ENCODE measurements at regions not wholly inside any gene's neighbourhood (a gene's known extent, or its start where the extent isn't known, plus 50 kb on each side); places are given as distances from the start of the nearest gene placed in this dataset.

DNA sequence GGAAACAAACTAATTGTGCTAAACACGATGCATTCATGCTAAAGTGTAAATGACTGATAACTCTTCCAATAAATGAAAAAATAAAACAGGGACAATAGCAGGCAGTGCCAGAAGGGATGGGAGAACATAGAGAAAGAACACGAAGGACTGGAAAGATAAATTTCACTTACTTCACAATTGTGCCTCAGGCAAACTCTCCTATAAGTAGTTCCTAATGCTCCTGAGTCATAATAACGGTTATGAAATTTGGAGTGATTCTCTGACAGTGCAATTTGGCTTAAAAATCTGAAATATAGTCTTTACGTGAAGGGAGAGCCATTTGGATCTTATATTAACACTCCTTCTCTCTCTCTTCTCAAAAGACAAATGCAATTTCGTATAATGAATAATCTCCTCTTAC lies 2218.5 kb downstream of the MAT2B start:
- Histone ChIP-seq H3K4me1 (ENCODE audit: control insufficient read depth, insufficient read depth, low read length) (no peaks in the 10 kb centered on the region), H3K27ac (ENCODE audit: low read length) (no peak overlapping the region), H3K36me3 (ENCODE audit: control insufficient read depth, insufficient read depth, low read length) (no peaks in the 10 kb centered on the region), H3K4me3 (ENCODE audit: low read length) (no peak overlapping the region), H3K9me3 (ENCODE audit: control insufficient read depth, low read depth, low read length) (no peaks in the 10 kb centered on the region), H3K27me3 (ENCODE audit: control insufficient read depth, insufficient read depth, low read length) (no peaks in the 10 kb centered on the region)
- 100% methylated on average over 2 of the region's 5 CpGs for whole genome bisulfite sequencing (ENCODE audit: insufficient coverage, low lambda C conversion rate)
- DNase-seq = no peak

DNA sequence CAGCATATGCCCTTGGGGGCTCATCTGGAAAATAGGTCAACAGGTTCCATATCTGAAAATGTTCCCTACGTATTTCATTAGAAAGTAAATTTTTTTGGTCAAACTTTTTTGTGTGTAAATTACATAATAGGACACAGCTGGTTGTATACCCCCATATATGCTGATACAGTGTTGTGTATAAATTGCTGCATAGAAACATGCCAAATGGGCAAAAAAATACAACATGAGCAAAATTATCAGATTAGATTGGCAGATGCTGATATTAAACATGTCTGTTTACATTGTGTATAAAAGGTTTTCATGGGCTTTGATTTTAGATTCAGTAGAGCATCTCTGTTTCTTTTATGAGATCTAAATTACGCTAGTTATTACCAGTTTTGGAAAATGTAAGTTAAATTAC lies 2223.0 kb downstream of the MAT2B start:
- WGBS (ENCODE audit: insufficient coverage, low lambda C conversion rate) = 71% methylated on average over 1 of the region's 2 CpGs
- Histone ChIP-seq H3K36me3 (ENCODE audit: control insufficient read depth, insufficient read depth, low read length) (no peaks in the 10 kb centered on the region), H3K27ac (ENCODE audit: low read length) (no peak overlapping the region), H3K9me3 (ENCODE audit: control insufficient read depth, low read depth, low read length) (no peaks in the 10 kb centered on the region), H3K27me3 (ENCODE audit: control insufficient read depth, insufficient read depth, low read length) (no peaks in the 10 kb centered on the region), H3K4me1 (ENCODE audit: control insufficient read depth, insufficient read depth, low read length) (no peaks in the 10 kb centered on the region), H3K4me3 (ENCODE audit: low read length) (no peak overlapping the region)
- no peak for DNase-seq

DNA sequence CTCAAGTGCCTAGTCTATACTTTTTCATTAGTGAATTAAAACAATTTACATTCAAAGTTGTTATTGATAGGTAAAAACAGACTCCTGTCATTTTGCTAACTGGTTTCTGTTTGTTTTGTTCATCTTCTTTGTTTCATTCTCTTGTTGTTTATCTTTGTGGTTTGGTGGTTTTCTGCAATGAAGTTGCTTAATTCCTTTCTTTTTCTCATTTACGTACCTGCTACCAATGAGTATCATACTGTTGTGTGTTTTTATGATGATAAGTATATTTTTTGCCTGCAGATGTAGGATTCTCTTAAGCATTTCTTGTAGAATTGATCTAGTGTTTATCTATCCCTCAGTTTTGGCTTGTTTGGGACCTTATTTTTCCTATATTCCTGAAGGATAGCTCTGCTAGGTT lies 2230.0 kb downstream of the MAT2B start:
- Histone ChIP-seq H3K27me3 (ENCODE audit: control insufficient read depth, insufficient read depth, low read length) (no peaks in the 10 kb centered on the region), H3K36me3 (ENCODE audit: control insufficient read depth, insufficient read depth, low read length) (no peaks in the 10 kb centered on the region), H3K4me3 (ENCODE audit: low read length) (no peak overlapping the region), H3K9me3 (ENCODE audit: control insufficient read depth, low read depth, low read length) (no peaks in the 10 kb centered on the region), H3K27ac (ENCODE audit: low read length) (no peak overlapping the region), H3K4me1 (ENCODE audit: control insufficient read depth, insufficient read depth, low read length) (no peaks in the 10 kb centered on the region)
- DNase-seq = no peak
- no CpG with 5 or more reads among the region's 1 CpG for WGBS (ENCODE audit: insufficient coverage, low lambda C conversion rate)

DNA sequence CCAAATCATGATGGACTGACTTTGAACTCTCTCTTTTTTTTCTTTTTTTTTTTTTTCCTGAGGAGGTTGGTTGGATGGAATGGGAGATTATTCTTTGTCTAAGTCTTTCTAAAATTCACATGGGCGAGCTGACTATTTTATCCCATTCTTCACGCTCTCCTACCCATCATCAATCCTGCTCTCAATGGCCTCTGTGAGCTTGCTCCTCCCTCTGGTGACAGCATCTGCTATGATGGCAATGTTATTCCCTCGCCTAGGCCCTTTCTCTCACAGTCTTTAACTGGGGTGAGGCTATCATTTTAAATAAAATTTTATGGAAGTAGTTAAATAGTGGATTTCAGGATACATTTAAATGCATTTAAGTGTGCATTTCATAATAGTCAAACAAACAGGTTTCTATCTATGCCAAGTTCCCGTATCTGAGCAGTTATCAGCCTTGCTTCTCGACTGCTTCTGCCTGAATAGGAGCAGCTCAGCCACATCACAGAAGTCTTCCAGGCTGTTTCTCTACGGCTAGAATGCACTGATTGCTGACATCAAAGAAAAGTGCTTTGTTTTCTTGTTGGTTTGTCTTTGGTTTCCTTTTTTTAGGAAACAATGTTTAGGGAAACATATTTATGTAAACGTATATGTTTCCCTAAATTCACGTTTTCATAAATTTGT lies 2233.8 kb downstream of the MAT2B start:
- no peak overlapping the region for H3K27ac ChIP-seq (ENCODE audit: low read length)
- WGBS (ENCODE audit: insufficient coverage, low lambda C conversion rate) = 100% methylated on average over 1 of the region's 8 CpGs
- no peaks in the 10 kb centered on the region for H3K4me1 ChIP-seq (ENCODE audit: control insufficient read depth, insufficient read depth, low read length)
- no peaks in the 10 kb centered on the region for H3K9me3 ChIP-seq (ENCODE audit: control insufficient read depth, low read depth, low read length)
- no peaks in the 10 kb centered on the region for H3K27me3 ChIP-seq (ENCODE audit: control insufficient read depth, insufficient read depth, low read length)
- H3K4me3 ChIP-seq (ENCODE audit: low read length) = no peak overlapping the region
- no peak for DNase-seq
- H3K36me3 ChIP-seq (ENCODE audit: control insufficient read depth, insufficient read depth, low read length) = no peaks in the 10 kb centered on the region

DNA sequence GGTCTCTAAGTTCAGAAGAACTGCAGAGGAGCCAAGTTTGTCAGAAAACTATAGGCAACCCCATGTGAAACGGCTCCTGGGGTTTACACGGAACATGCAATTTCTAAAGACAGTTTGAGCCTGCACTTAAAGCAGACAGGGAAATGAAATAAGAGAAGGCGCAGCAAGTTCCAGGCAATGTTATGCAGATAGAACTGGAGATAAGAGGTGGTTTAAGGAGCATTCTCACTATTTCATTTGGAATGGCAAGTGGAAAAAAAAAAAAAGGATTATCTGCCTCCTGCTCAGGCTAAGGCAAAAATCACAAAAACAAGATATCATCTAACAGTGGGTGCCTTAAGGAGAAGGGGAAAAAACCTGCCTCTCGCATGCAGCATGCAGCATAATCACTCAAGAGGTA lies 2252.4 kb downstream of the MAT2B start:
- Histone ChIP-seq H3K27ac (ENCODE audit: low read length) (no peak overlapping the region), H3K27me3 (ENCODE audit: control insufficient read depth, insufficient read depth, low read length) (no peaks in the 10 kb centered on the region), H3K9me3 (ENCODE audit: control insufficient read depth, low read depth, low read length) (no peaks in the 10 kb centered on the region), H3K36me3 (ENCODE audit: control insufficient read depth, insufficient read depth, low read length) (no peaks in the 10 kb centered on the region), H3K4me3 (ENCODE audit: low read length) (no peak overlapping the region), H3K4me1 (ENCODE audit: control insufficient read depth, insufficient read depth, low read length) (no peaks in the 10 kb centered on the region)
- 69% methylated on average over 2 of the region's 4 CpGs for WGBS (ENCODE audit: insufficient coverage, low lambda C conversion rate)
- DNase-seq = no peak

DNA sequence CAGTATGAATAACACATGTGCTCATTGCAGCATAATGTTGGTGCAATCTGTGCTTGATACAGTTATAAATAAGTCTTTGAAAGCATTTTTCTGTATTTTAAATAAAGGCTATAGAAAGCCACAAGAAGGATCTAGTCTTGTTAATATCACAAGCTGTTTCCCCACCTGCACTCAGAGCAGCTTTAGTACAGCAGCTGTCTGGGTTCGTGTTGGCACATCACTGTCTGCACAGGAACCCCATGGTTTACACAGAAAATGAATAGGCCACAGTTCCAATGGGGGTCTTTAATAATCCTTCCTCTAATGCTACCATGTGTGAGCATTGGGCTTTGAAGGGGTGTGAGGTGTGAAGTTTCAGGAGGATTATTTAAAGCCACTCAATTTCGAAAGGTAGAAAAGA lies 2269.7 kb downstream of the MAT2B start:
- Histone ChIP-seq H3K36me3 (ENCODE audit: control insufficient read depth, insufficient read depth, low read length) (no peaks in the 10 kb centered on the region), H3K4me3 (ENCODE audit: low read length) (no peak overlapping the region), H3K27me3 (ENCODE audit: control insufficient read depth, insufficient read depth, low read length) (no peaks in the 10 kb centered on the region), H3K9me3 (ENCODE audit: control insufficient read depth, low read depth, low read length) (no peaks in the 10 kb centered on the region), H3K27ac (ENCODE audit: low read length) (no peak overlapping the region), H3K4me1 (ENCODE audit: control insufficient read depth, insufficient read depth, low read length) (no peaks in the 10 kb centered on the region)
- WGBS (ENCODE audit: insufficient coverage, low lambda C conversion rate) = 88% methylated on average over 1 of the region's 2 CpGs
- no peak for DNase-seq

DNA sequence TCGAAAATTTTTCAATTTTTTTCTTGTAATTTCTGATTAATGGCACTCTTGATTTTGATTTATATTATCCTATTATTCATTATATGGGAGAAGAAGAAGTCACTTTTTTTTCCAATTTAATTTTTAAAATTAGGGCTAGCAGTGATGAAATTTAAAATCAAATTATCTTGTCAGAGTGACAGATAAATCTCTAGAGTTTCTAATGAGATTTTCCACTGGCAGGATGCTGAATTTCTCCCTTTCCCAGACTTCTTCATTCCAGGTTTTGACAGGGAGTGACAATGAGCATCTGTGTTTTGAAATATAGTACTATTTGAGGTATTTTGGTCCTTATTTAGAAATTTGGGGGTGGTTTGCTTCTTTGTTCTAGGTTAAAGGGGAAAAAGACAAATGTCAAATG lies 2274.1 kb downstream of the MAT2B start:
- Histone ChIP-seq H3K4me1 (ENCODE audit: control insufficient read depth, insufficient read depth, low read length) (no peaks in the 10 kb centered on the region), H3K4me3 (ENCODE audit: low read length) (no peak overlapping the region), H3K36me3 (ENCODE audit: control insufficient read depth, insufficient read depth, low read length) (no peaks in the 10 kb centered on the region), H3K9me3 (ENCODE audit: control insufficient read depth, low read depth, low read length) (no peaks in the 10 kb centered on the region), H3K27ac (ENCODE audit: low read length) (no peak overlapping the region), H3K27me3 (ENCODE audit: control insufficient read depth, insufficient read depth, low read length) (no peaks in the 10 kb centered on the region)
- WGBS (ENCODE audit: insufficient coverage, low lambda C conversion rate) = 86% methylated on average over 1 of the region's 1 CpG
- DNase-seq = no peak

DNA sequence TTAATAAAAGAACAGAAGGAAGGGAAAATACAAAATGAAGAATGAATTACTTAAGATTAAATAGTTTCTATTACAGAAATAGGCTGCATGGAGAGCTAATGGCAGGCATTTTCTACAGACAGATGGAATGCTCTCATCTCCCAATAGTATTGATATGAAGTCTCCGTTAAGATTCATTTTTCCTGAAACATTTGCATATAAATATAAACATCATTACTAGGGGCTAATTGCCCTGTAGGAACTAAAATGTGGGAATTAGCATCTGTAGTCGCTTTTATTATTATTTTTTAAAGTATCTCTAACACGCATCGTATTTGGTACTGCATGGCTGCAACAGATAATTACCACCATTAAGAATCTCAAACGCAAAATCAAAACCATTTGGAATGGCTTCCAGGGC lies 2275.5 kb downstream of the MAT2B start:
- Histone ChIP-seq H3K27ac (ENCODE audit: low read length) (no peak overlapping the region), H3K36me3 (ENCODE audit: control insufficient read depth, insufficient read depth, low read length) (no peaks in the 10 kb centered on the region), H3K4me1 (ENCODE audit: control insufficient read depth, insufficient read depth, low read length) (no peaks in the 10 kb centered on the region), H3K9me3 (ENCODE audit: control insufficient read depth, low read depth, low read length) (no peaks in the 10 kb centered on the region), H3K27me3 (ENCODE audit: control insufficient read depth, insufficient read depth, low read length) (no peaks in the 10 kb centered on the region), H3K4me3 (ENCODE audit: low read length) (no peak overlapping the region)
- WGBS (ENCODE audit: insufficient coverage, low lambda C conversion rate) = 93% methylated on average over 3 of the region's 5 CpGs
- DNase-seq = no peak

DNA sequence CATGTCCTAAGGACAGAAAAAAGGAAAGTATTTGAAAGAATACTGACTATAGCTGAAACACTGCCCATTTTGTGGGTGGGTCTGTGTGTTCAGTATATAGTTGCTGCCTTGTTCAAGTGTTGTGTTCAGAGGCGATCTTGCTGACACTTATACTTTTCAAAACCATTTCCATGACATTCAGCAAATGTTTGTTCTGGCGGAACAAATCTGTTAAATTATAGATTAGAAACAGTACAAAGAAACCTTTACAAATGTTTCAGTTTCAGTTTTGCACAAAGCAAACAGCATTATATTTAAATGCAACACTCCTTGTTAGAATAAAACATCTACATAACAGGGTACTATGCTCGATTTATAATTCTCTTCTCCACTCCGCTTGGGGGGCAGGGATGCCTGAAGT lies 2276.3 kb downstream of the MAT2B start:
- Histone ChIP-seq H3K27ac (ENCODE audit: low read length) (no peak overlapping the region), H3K27me3 (ENCODE audit: control insufficient read depth, insufficient read depth, low read length) (no peaks in the 10 kb centered on the region), H3K9me3 (ENCODE audit: control insufficient read depth, low read depth, low read length) (no peaks in the 10 kb centered on the region), H3K36me3 (ENCODE audit: control insufficient read depth, insufficient read depth, low read length) (no peaks in the 10 kb centered on the region), H3K4me3 (ENCODE audit: low read length) (no peak overlapping the region), H3K4me1 (ENCODE audit: control insufficient read depth, insufficient read depth, low read length) (no peaks in the 10 kb centered on the region)
- WGBS (ENCODE audit: insufficient coverage, low lambda C conversion rate) = no CpG with 5 or more reads among the region's 4 CpGs
- DNase-seq = no peak

DNA sequence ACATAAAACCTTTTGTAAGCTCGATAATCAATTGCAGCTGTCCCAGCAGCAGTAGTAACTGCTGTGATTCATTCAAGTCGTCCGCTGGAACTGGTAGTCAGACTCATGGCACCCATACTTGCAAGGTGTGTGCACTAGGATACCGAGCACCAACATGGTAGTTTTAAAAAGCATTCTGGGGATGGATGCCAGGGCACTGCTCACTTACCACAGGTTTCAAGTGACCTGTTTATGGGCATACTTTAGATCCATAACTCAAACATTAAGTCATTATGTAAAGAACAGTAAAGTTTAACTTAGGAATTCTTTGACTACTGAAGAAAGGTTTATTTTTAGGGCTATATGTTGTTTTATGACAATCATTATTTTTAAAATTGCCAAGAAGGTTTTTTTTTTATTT lies 2277.6 kb downstream of the MAT2B start:
- H3K4me3 ChIP-seq (ENCODE audit: low read length) = no peak overlapping the region
- WGBS (ENCODE audit: insufficient coverage, low lambda C conversion rate) = 88% methylated on average over 1 of the region's 4 CpGs

DNA sequence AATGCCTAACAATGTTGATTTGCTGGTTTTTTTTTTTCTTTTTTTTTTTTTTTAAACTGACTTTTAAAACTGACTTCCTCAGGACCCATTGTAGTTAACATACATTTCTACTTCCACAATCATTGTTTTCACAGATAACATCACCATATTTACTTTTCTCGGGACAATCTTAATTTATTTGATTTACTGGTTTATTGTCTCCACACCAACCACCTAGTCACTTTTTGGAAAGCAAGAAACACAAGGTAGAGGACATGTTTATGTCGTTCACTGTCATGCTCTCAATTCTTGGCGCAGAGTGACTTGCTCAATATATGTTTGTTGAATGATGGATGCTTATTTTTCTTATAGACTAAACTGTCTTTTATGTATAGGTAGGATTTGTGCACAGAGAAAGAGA lies 2280.7 kb downstream of the MAT2B start:
- DNase-seq = no peak
- no peaks in the 10 kb centered on the region for H3K36me3 ChIP-seq (ENCODE audit: control insufficient read depth, insufficient read depth, low read length)
- WGBS (ENCODE audit: insufficient coverage, low lambda C conversion rate) = 40% methylated on average over 2 of the region's 3 CpGs
- no peaks in the 10 kb centered on the region for H3K4me1 ChIP-seq (ENCODE audit: control insufficient read depth, insufficient read depth, low read length)
- H3K27me3 ChIP-seq (ENCODE audit: control insufficient read depth, insufficient read depth, low read length) = no peaks in the 10 kb centered on the region
- no peak overlapping the region for H3K4me3 ChIP-seq (ENCODE audit: low read length)
- H3K9me3 ChIP-seq (ENCODE audit: control insufficient read depth, low read depth, low read length) = no peaks in the 10 kb centered on the region
- H3K27ac ChIP-seq (ENCODE audit: low read length) = no peak overlapping the region

More for the DNA sequence above, 2277.6 kb downstream of the MAT2B start:
- no peaks in the 10 kb centered on the region for H3K36me3 ChIP-seq (ENCODE audit: control insufficient read depth, insufficient read depth, low read length)
- no peak overlapping the region for H3K27ac ChIP-seq (ENCODE audit: low read length)
- H3K9me3 ChIP-seq (ENCODE audit: control insufficient read depth, low read depth, low read length) = no peaks in the 10 kb centered on the region
- no peaks in the 10 kb centered on the region for H3K27me3 ChIP-seq (ENCODE audit: control insufficient read depth, insufficient read depth, low read length)
- no peak for DNase-seq
- no peaks in the 10 kb centered on the region for H3K4me1 ChIP-seq (ENCODE audit: control insufficient read depth, insufficient read depth, low read length)
